H1 (cell line): ENCODE measurements at regions not wholly inside any gene's neighbourhood (a gene's known extent, or its start where the extent isn't known, plus 50 kb on each side); places are given as distances from the start of the nearest gene placed in this dataset.

Experiments used
- CTCF ChIA-PET: fragments of 300-600 bp; sonication (Branson Sonifier 250); formaldehyde crosslinking; loops from one replicate; lab custom pipeline; 2021; ENCODE audit not compliant: partially characterized antibody; lab: Charles Lee
- POLR2A ChIA-PET: fragments of 300-600 bp; sonication (Branson Sonifier 250); formaldehyde crosslinking; loops from one replicate; lab custom pipeline; 2021; ENCODE audit warnings: inconsistent platforms; ENCODE audit not compliant: partially characterized antibody; lab: Charles Lee
- DNase-seq, 2 experiments: peaks; one replicate each; pipeline versions ENCODE4 v3.0.0 to v3.0.0-alpha.2; 2010 to 2022; ENCODE audit warnings: low spot score in 2 of 2, low read depth in 1 of 2, mixed read lengths in 1 of 2
- FAIRE-seq: peaks from 2 replicates; lab custom pipeline; 2011; peaks lifted over from hg19 to GRCh38; lab: Jason Lieb, UNC
- H2AFZ ChIP-seq: 2 replicates; pipeline ENCODE4 v1.8.1; 2012; ENCODE audit warnings: low read length, inconsistent platforms
- H2AK5ac ChIP-seq: 2 replicates; pipeline ENCODE4 v1.6.1; 2013; ENCODE audit warnings: low read depth, low read length
- H2BK120ac ChIP-seq: replicated peaks from 2 replicates; pipeline ENCODE3; 2013; ENCODE audit warnings: low read depth, low read length, inconsistent platforms
- H2BK12ac ChIP-seq: 2 replicates; pipeline ENCODE4 v1.6.1; 2013; ENCODE audit warnings: low read depth, low read length
- H2BK15ac ChIP-seq: 2 replicates; pipeline ENCODE4 v1.6.1; 2013; ENCODE audit warnings: low read length
- H2BK20ac ChIP-seq: 2 replicates; pipeline ENCODE4 v1.6.1; 2013; ENCODE audit warnings: low read length
- H2BK5ac ChIP-seq: 2 replicates; pipeline ENCODE4 v1.6.1; 2013; ENCODE audit warnings: low read depth, low read length
- H3K14ac ChIP-seq: 2 replicates; pipeline ENCODE4 v1.6.1; 2013; ENCODE audit warnings: inconsistent platforms; ENCODE audit not compliant: insufficient read length
- H3K18ac ChIP-seq: 2 replicates; pipeline ENCODE4 v1.6.1; 2013; ENCODE audit warnings: low read length; ENCODE audit errors: extremely low read depth
- H3K23ac ChIP-seq: 2 replicates; pipeline ENCODE4 v1.6.1; 2013; ENCODE audit warnings: inconsistent platforms; ENCODE audit not compliant: insufficient read length
- H3K23me2 ChIP-seq: 2 replicates; pipeline ENCODE4 v1.6.1; 2013; ENCODE audit warnings: low read depth, low read length
- H3K27ac ChIP-seq: 2 replicates; pipeline ENCODE4 v1.6.1; 2011; ENCODE audit warnings: low read depth, low read length, inconsistent platforms
- H3K27me3 ChIP-seq, 4 experiments: replicated peaks in 1 of 4; 1 replicate in 1 of 4; 2 replicates in 3 of 4; pipeline versions ENCODE4 v1.6.1 to v1.8.1; 2011 to 2013; ENCODE audit warnings: low read length in 3 of 4, mild to moderate bottlenecking in 3 of 4, inconsistent platforms in 2 of 4, mixed read lengths in 2 of 4, moderate library complexity in 1 of 4; ENCODE audit not compliant: control insufficient read depth in 3 of 4, insufficient read depth in 3 of 4; ENCODE audit errors: extremely low read depth in 1 of 4
- H3K36me3 ChIP-seq, 4 experiments: 2 replicates each; pipeline versions ENCODE4 v1.6.1 to v1.8.1; 2011 to 2013; ENCODE audit warnings: mild to moderate bottlenecking in 4 of 4, low read length in 3 of 4, moderate library complexity in 2 of 4, control low read depth in 1 of 4, inconsistent platforms in 1 of 4; ENCODE audit not compliant: insufficient read depth in 4 of 4, control insufficient read depth in 2 of 4
- H3K4ac ChIP-seq: replicated peaks from 2 replicates; pipeline ENCODE3; 2013; ENCODE audit warnings: low read length, low read depth, mixed read lengths, inconsistent platforms; ENCODE audit not compliant: insufficient read length
- H3K4me1 ChIP-seq, 4 experiments: replicated peaks in 1 of 4; 1 replicate in 1 of 4; 2 replicates in 3 of 4; pipeline versions ENCODE4 v1.6.1 to v1.8.1; 2011 to 2013; ENCODE audit warnings: low read length in 3 of 4, inconsistent platforms in 2 of 4, mixed read lengths in 1 of 4; ENCODE audit not compliant: insufficient read depth in 4 of 4, control insufficient read depth in 3 of 4
- H3K4me2 ChIP-seq, 2 experiments: 2 replicates each; pipeline versions ENCODE4 v1.6.1 to v1.8.1; 2011 to 2013; ENCODE audit warnings: low read depth in 2 of 2, low read length in 2 of 2, control low read depth in 1 of 2, inconsistent platforms in 1 of 2, mild to moderate bottlenecking in 1 of 2; ENCODE audit not compliant: insufficient read depth in 1 of 2
- H3K4me3 ChIP-seq, 4 experiments: fragments of 200-600, 300-600 bp in 1 of 4; sonication (generic), shearing (Covaris generic), sonication (Bioruptor Twin) in 1 of 4; 2 replicates each; pipeline versions ENCODE4 v1.5.1 to v1.8.1; 2011 to 2016; ENCODE audit warnings: low read length in 4 of 4, low read depth in 3 of 4, control low read depth in 2 of 4, inconsistent platforms in 2 of 4, mild to moderate bottlenecking in 2 of 4, mixed read lengths in 1 of 4, moderate library complexity in 1 of 4; ENCODE audit not compliant: insufficient read depth in 2 of 4; ENCODE audit errors: extremely low read depth in 1 of 4
- H3K56ac ChIP-seq: replicated peaks from 2 replicates; pipeline ENCODE3; 2013; ENCODE audit warnings: low read depth, mild to moderate bottlenecking, mixed read lengths, low read length, inconsistent platforms; ENCODE audit not compliant: insufficient read length
- H3K79me1 ChIP-seq: 2 replicates; pipeline ENCODE4 v1.6.1; 2013; ENCODE audit warnings: low read depth, low read length, control low read depth
- H3K79me2 ChIP-seq, 2 experiments: 2 replicates each; pipeline versions ENCODE4 v1.6.1 to v1.8.1; 2012 to 2013; ENCODE audit warnings: low read length in 2 of 2, mild to moderate bottlenecking in 2 of 2, inconsistent platforms in 1 of 2; ENCODE audit not compliant: insufficient read depth in 2 of 2, control insufficient read depth in 1 of 2
- H3K9ac ChIP-seq, 4 experiments: replicated peaks in 1 of 4; 1 replicate in 1 of 4; 2 replicates in 3 of 4; pipeline versions ENCODE4 v1.6.1 to v1.8.1; 2011 to 2013; ENCODE audit warnings: low read depth in 3 of 4, low read length in 3 of 4, control low read depth in 2 of 4, mild to moderate bottlenecking in 2 of 4, moderate library complexity in 2 of 4, inconsistent platforms in 1 of 4; ENCODE audit errors: extremely low read depth in 1 of 4
- H3K9me3 ChIP-seq, 2 experiments: 2 replicates each; pipeline versions ENCODE4 v1.6.1 to v1.8.1; 2012 to 2013; ENCODE audit warnings: mild to moderate bottlenecking in 2 of 2, moderate library complexity in 2 of 2, control low read depth in 1 of 2, inconsistent platforms in 1 of 2, low read depth in 1 of 2, low read length in 1 of 2, mixed read lengths in 1 of 2; ENCODE audit not compliant: insufficient read depth in 2 of 2
- H4K20me1 ChIP-seq, 2 experiments: replicated peaks in 1 of 2; 2 replicates each; pipeline versions ENCODE3 to v1.8.1; 2011 to 2013; ENCODE audit warnings: inconsistent platforms in 2 of 2, low read length in 2 of 2, mild to moderate bottlenecking in 1 of 2; ENCODE audit not compliant: insufficient read depth in 2 of 2, control insufficient read depth in 1 of 2
- H4K5ac ChIP-seq: 2 replicates; pipeline ENCODE4 v1.6.1; 2013; ENCODE audit warnings: low read length, low read depth, mixed read lengths, inconsistent platforms; ENCODE audit not compliant: insufficient read length
- H4K8ac ChIP-seq: 2 replicates; pipeline ENCODE4 v1.8.0; 2013; ENCODE audit warnings: mild to moderate bottlenecking, moderate library complexity, low read length, inconsistent platforms; ENCODE audit not compliant: insufficient read depth; ENCODE audit errors: extremely low read depth
- H4K91ac ChIP-seq: replicated peaks from 2 replicates; pipeline ENCODE3; 2013; ENCODE audit warnings: low read length, mixed read lengths, inconsistent platforms; ENCODE audit not compliant: insufficient read length
- CEBPB ChIP-seq: IDR thresholded peaks from 2 replicates; pipeline ENCODE4 v1.6.1; 2012; ENCODE audit warnings: low read depth, low read length
- EGR1 ChIP-seq: IDR thresholded peaks from 2 replicates; pipeline ENCODE4 v1.6.1; 2011; ENCODE audit warnings: low read depth, low read length, borderline replicate concordance
- KDM1A ChIP-seq: fragments of 200-600, 300-600 bp; sonication (generic); IDR thresholded peaks from 2 replicates; pipeline ENCODE4 v1.7.1; 2016; ENCODE audit warnings: mild to moderate bottlenecking, low read length, borderline replicate concordance
- POU5F1 ChIP-seq: IDR thresholded peaks from 2 replicates; pipeline ENCODE4 v1.6.1; 2011; ENCODE audit warnings: low read depth, mild to moderate bottlenecking, low read length, moderate library complexity
- TF ChIP-seq, protein P1 (sequence below): IDR thresholded peaks from 2 replicates; pipeline ENCODE4 v1.6.1; 2012; ENCODE audit warnings: low read length, inconsistent platforms

DNA sequence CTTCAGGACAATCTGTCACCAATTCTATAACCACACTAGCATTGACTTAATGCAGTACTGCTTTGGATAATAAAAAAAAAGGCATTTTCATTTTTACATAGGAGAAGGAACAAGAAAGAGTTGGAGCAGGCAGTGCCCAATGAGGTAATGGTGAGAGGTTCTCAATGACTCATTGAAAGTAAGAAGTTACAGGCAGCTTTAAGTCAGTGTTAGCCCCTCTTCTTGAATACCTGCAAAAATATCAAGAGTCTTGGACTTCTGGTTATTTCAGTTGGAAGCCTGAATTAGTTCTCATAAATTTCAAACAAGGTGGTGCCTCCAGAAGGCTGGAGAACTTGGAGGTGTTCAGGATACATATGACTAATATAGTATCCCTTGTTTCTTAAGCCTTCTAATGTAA is 422.5 kb downstream of the HTR7 start:
- Histone ChIP-seq H4K5ac (no peak overlapping the region), H4K8ac (no peak overlapping the region), H3K14ac (no peak overlapping the region), H3K4me1 (no peaks in the 10 kb centered on the region), H3K18ac (no peak overlapping the region), H3K79me1 (no peaks in the 10 kb centered on the region), H3K36me3 (no peaks in the 10 kb centered on the region), H3K4me2 (no peak overlapping the region), H3K9me3 (no peaks in the 10 kb centered on the region), H3K4me3 (no peak overlapping the region), H2BK15ac (no peak overlapping the region), H3K27ac (no peak overlapping the region), H2AK5ac (no peak overlapping the region), H3K4ac (no peak overlapping the region), H4K20me1 (no peaks in the 10 kb centered on the region), H3K9ac (no peak overlapping the region), H2BK20ac (no peak overlapping the region), H4K91ac (no peak overlapping the region), H2BK5ac (no peak overlapping the region), H3K23me2 (no peaks in the 10 kb centered on the region), H2BK120ac (no peak overlapping the region), H3K23ac (no peak overlapping the region), H2AFZ (no peak overlapping the region), H3K79me2 (no peaks in the 10 kb centered on the region), H2BK12ac (no peak overlapping the region), H3K56ac (no peak overlapping the region), H3K27me3 (no peaks in the 10 kb centered on the region)
- no peak for FAIRE-seq
- CTCF ChIA-PET, result no interaction called here
- DNase-seq, result no peak
- TF ChIP-seq KDM1A, result no peak
- TF ChIP-seq, protein P1, sequence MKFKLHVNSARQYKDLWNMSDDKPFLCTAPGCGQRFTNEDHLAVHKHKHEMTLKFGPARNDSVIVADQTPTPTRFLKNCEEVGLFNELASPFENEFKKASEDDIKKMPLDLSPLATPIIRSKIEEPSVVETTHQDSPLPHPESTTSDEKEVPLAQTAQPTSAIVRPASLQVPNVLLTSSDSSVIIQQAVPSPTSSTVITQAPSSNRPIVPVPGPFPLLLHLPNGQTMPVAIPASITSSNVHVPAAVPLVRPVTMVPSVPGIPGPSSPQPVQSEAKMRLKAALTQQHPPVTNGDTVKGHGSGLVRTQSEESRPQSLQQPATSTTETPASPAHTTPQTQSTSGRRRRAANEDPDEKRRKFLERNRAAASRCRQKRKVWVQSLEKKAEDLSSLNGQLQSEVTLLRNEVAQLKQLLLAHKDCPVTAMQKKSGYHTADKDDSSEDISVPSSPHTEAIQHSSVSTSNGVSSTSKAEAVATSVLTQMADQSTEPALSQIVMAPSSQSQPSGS, result no peak
- TF ChIP-seq CEBPB, result no peak
- no peak for TF ChIP-seq EGR1
- TF ChIP-seq POU5F1, result no peak
- POLR2A ChIA-PET, result no interaction called here
